ENCODE measurements at regions not wholly inside any gene's neighbourhood (a gene's known extent, or its start where the extent isn't known, plus 50 kb on each side); places are given as distances from the start of the nearest gene placed in this dataset.

- TF ChIP-seq CEBPB (IDR thresholded peaks at IDR 0.05; ENCODE audit: low read depth, low read length) (no peak), CTCF (IDR thresholded peaks at IDR 0.05; ENCODE audit: control extremely low read depth in 1 of 3, insufficient read depth in 1 of 3, low read depth in 1 of 3, low read length in 3 of 3) (no peak), RAD21 (IDR thresholded peaks at IDR 0.05 in 1 of 2, conservative IDR thresholded peaks at IDR 0.05 in 1 of 2; ENCODE audit: low read depth in 2 of 2, low read length in 2 of 2) (no peak), SP1 (IDR thresholded peaks at IDR 0.05; ENCODE audit: low read depth, low read length) (no peak), YY1 (IDR thresholded peaks at IDR 0.05; ENCODE audit: low read depth, low read length) (no peak), EZH2 (IDR thresholded peaks at IDR 0.05; ENCODE audit: low read depth, low read length, severe bottlenecking) (no peak), POLR2A (IDR thresholded peaks at IDR 0.05; ENCODE audit: control extremely low read depth in 1 of 2, low read depth in 2 of 2, low read length in 2 of 2) (no peak), FOSL1 (IDR thresholded peaks at IDR 0.05; ENCODE audit: insufficient read depth, low read depth, low read length) (no peak), CBX8 (IDR thresholded peaks at IDR 0.05; ENCODE audit: borderline replicate concordance, low read depth, low read length) (no peak), CHD1 (IDR thresholded peaks at IDR 0.05; ENCODE audit: low read depth, low read length) (no peak), JUN (IDR thresholded peaks at IDR 0.05; ENCODE audit: low read depth, low read length) (no peak), GTF2F1 (IDR thresholded peaks at IDR 0.05; ENCODE audit: borderline replicate concordance, low read depth, low read length) (no peak)
Measured at GRCh38 chr22:26770624-26771023, 113.2 kb downstream of the MIAT start.

All from H1 (cell line).